GM20000 (cell line): ENCODE measurements at regions not wholly inside any gene's neighbourhood (a gene's known extent, or its start where the extent isn't known, plus 50 kb on each side); places are given as distances from the start of the nearest gene placed in this dataset.

Source experiments
- DNase-seq: peaks from one replicate; pipeline ENCODE4 v3.0.0; 2012; ENCODE audit warnings: low spot score
- TF ChIP-seq, protein P1 (sequence below): IDR thresholded peaks from 2 replicates; pipeline ENCODE4 v1.5.1; 2012; ENCODE audit warnings: mild to moderate bottlenecking, control low read depth; ENCODE audit errors: extremely low read depth, missing control alignments

DNA sequence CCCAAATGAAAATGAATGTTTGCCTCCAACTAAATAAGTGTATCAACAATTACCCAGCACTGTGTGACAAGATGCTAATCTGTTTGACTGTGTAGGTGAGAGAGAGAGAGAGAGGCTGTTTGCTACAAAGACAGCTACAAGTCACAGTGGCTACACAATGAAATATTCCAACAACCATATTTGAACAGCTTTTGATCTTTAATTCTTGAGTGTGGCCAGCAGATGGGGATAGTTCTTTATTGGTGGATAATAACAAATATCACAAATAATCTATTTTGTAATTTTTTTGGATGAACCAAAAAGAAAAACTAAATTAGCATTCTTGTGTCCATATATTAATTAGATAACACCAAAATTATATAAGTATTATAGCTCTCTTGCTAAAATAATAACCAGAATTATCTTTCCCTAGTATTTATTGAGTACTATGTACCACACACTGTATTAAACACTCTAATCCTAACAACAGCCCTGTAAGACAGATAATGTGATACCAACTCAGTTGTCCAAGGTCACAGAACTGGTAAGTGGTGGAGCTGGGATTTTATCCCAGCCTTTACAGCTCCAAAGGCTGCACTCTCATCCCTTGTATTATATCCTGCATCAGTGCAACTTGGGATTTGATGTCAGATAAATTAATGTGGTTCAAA lies 61.9 kb upstream of the C3orf80 start:
- TF ChIP-seq, protein P1, sequence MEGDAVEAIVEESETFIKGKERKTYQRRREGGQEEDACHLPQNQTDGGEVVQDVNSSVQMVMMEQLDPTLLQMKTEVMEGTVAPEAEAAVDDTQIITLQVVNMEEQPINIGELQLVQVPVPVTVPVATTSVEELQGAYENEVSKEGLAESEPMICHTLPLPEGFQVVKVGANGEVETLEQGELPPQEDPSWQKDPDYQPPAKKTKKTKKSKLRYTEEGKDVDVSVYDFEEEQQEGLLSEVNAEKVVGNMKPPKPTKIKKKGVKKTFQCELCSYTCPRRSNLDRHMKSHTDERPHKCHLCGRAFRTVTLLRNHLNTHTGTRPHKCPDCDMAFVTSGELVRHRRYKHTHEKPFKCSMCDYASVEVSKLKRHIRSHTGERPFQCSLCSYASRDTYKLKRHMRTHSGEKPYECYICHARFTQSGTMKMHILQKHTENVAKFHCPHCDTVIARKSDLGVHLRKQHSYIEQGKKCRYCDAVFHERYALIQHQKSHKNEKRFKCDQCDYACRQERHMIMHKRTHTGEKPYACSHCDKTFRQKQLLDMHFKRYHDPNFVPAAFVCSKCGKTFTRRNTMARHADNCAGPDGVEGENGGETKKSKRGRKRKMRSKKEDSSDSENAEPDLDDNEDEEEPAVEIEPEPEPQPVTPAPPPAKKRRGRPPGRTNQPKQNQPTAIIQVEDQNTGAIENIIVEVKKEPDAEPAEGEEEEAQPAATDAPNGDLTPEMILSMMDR, result peak; percentile 4
- DNase-seq, result no peak

DNA sequence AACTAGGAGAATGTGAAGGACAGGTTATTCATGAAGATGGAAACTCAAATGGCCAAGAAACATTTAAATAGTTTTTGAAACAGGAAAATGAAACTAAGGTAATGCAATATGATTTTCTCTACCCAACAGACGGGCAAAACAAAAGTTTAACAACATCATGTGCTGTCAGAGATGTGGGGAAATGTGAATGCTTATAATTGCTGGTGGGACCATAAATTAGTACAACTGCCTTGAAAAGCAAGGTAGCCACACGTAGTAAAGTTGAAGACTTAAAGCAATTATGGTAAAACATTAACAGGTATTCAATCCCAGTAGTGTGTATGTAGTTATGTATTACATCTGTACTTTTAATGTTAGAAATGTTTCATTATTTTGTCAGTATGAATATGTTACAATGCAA lies 57.0 kb upstream of the C3orf80 start:
- DNase-seq, result no peak
- TF ChIP-seq, protein P1, result no peak

DNA sequence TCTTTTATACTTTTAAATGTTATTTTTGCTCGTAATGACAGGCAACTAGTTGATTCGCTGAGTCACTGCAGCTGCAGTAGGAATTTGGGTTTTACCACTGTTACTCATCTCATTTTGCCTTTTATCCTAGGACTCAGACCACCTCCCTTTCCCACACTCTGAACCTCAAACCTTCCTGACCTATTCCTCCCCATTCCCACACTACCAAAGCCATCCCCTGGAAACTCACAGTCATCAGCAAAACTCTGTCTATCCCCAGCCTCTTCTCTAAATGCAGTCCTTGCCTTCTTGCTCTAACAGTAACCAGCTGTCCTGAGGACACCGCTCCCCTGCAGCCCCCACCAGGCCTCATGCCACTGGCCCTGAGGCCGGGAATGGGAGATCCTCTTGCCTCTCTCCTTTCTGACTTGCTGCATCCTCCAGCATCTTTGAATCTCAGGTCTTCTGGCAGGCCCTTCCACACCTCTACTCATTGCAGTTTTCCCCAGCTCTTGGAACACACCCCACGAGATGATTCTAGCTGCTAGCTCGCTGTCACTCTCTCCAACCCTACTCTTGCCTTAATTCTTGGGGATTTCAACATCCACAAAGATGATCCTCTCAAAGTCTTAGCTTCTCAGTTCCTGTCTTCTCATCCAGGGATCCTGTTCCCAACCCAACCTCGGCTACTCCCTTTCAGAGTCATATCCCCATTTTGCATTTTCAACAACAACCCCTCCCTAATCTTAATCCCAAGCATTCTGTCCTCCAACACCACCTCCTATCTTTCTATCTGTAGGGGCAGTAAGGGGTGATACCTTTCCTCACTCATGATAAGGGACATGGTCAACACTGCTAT lies 55.9 kb upstream of the C3orf80 start:
- TF ChIP-seq, protein P1, result no peak
- no peak for DNase-seq

DNA sequence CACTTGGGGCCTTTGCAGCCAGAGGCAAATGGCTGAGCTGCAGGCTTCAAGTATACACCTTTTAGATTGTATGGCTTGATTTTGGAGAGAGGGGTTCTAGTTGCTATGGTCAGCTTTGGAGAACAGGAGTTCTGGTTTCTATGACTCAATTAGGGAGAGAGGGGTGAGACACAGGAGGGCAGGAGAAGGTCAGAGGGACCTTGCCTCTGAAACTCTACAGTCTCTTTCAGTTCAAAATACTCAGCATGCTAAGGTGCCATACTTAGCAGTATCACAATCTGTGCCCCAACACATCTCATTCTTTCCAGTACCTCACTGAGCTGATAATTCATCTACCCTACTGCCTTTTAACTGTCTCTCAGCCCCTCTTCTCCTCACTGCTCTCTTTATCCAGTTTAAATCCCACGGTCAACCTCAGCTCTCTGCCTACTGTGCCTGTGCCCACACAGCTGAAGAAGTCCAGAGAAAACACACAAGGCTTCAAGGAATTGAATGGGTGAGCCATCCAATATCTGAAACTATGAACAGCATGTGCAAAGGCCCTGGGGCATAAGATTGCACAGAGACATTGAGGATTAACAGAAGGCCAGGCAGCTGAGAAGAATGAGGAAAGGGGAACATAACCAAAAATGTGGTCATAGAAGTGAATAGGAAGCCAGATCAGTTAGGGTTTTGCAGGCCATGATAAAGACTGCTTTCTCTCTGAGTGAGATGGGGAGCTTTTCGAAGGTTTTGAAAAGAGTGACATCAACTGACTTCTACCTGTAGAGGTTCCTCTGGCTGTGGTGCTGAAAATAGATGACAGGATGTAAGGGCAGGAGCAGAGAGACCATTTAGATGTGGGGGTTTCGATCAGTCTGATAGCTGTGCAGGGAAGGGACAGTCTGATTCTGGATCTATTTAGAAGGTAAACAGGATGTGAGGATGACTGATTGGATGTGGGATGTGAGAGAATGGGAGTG lies 54.5 kb upstream of the C3orf80 start:
- DNase-seq, result peak; percentile 37
- TF ChIP-seq, protein P1, result no peak

DNA sequence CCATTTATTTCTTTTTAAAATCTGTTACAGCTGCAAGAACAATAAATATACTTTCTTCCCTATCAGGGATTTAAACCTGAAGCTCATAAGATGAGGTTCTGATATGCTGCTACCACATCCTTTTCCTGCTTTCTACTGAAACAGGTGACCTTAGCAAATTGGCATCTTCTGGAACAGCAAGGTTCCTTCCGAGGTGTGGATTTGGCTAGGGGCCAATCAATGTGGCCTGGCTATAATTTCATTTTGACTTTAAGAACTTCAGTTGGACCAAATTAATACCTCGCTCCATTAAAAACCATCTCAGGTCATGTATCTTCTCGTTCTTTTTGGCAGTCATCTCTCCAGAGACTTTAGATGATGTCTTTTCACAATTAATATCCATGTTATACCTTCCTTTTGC lies 53.4 kb upstream of the C3orf80 start:
- TF ChIP-seq, protein P1, result no peak
- no peak for DNase-seq

DNA sequence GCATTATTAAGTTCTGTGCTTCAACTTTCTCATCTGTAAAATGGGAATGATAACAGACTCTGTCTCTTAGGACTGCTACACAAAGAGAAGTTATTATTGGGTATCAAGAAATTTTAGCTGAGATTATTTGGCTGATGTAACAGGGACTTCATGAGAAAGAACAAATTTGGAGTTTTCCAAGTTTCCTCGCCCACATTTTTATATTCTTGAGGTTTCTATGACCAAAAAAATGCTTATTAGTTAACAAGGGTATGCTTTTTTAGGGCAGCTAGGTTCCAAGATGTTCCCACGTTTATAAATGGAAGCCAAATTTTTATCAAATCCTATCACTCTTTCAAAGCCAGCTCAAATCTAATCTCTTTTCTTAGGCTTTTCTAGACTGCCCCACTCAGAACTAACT lies 50.6 kb upstream of the C3orf80 start:
- DNase-seq, result no peak
- TF ChIP-seq, protein P1, result no peak
